ENCODE measurements at regions not wholly inside any gene's neighbourhood (a gene's known extent, or its start where the extent isn't known, plus 50 kb on each side); places are given as distances from the start of the nearest gene placed in this dataset.

- no peak for DNase-seq
These were observed 531.2 kb upstream of the MGAT4C start for GRCh38 chr12:86787419-86787818.

- DNase-seq, result peak in 1 of 56 donors; percentile 2
These were observed 521.1 kb upstream of the MGAT4C start for GRCh38 chr12:86777325-86777724.

GRCh38 chr12:86774841-86775388, 518.7 kb upstream of the MGAT4C start:
- no peak for DNase-seq

GRCh38 chr12:86772696-86773095, 516.5 kb upstream of the MGAT4C start:
- DNase-seq, result peak in 1 of 56 donors; percentile 1

- no peak for DNase-seq
These were observed 514.7 kb upstream of the MGAT4C start for GRCh38 chr12:86770871-86771270.

- no peak for DNase-seq
These were observed 492.7 kb upstream of the MGAT4C start for GRCh38 chr12:86748894-86749293.

GRCh38 chr12:86744547-86745212, 488.5 kb upstream of the MGAT4C start:
- no peak for DNase-seq

GRCh38 chr12:86743875-86744536, 487.8 kb upstream of the MGAT4C start:
- no peak for DNase-seq

- no peak for DNase-seq
These were observed 485.3 kb upstream of the MGAT4C start for GRCh38 chr12:86741531-86741930.

- no peak for DNase-seq
These were observed 479.7 kb upstream of the MGAT4C start for GRCh38 chr12:86735851-86736250.

- DNase-seq, result no peak
These were observed 478.9 kb upstream of the MGAT4C start for GRCh38 chr12:86735072-86735471.

GRCh38 chr12:86730233-86730632, 474.0 kb upstream of the MGAT4C start:
- DNase-seq, result no peak

GRCh38 chr12:86729739-86730138, 473.5 kb upstream of the MGAT4C start:
- DNase-seq, result no peak

- no peak for DNase-seq
These were observed 471.0 kb upstream of the MGAT4C start for GRCh38 chr12:86727160-86727559.

GRCh38 chr12:86724716-86725115, 468.5 kb upstream of the MGAT4C start:
- no peak for DNase-seq

- no peak for DNase-seq
These were observed 467.1 kb upstream of the MGAT4C start for GRCh38 chr12:86723326-86723725.

- no peak for DNase-seq
These were observed 465.7 kb upstream of the MGAT4C start for GRCh38 chr12:86721713-86722397.

GRCh38 chr12:86719381-86719780, 463.2 kb upstream of the MGAT4C start:
- DNase-seq, result no peak

- no peak for DNase-seq
These were observed 456.9 kb upstream of the MGAT4C start for GRCh38 chr12:86713121-86713520.

- DNase-seq, result no peak
These were observed 456.2 kb upstream of the MGAT4C start for GRCh38 chr12:86712425-86712843.

- no peak for DNase-seq
These were observed 455.5 kb upstream of the MGAT4C start for GRCh38 chr12:86711731-86712130.

- no peak for DNase-seq
These were observed 453.9 kb upstream of the MGAT4C start for GRCh38 chr12:86710109-86710508.

All from nucleus accumbens (tissue), 56 donors.